GM18870 (cell line): ENCODE measurements at regions not wholly inside any gene's neighbourhood (a gene's known extent, or its start where the extent isn't known, plus 50 kb on each side); places are given as distances from the start of the nearest gene placed in this dataset.

Experiments used
- ATAC-seq: cut with Tn5 transposase; IDR thresholded peaks from one replicate; pipeline ENCODE4 v1.9.1; 2021; ENCODE audit warnings: moderate library complexity; ENCODE audit not compliant: unreplicated experiment

DNA sequence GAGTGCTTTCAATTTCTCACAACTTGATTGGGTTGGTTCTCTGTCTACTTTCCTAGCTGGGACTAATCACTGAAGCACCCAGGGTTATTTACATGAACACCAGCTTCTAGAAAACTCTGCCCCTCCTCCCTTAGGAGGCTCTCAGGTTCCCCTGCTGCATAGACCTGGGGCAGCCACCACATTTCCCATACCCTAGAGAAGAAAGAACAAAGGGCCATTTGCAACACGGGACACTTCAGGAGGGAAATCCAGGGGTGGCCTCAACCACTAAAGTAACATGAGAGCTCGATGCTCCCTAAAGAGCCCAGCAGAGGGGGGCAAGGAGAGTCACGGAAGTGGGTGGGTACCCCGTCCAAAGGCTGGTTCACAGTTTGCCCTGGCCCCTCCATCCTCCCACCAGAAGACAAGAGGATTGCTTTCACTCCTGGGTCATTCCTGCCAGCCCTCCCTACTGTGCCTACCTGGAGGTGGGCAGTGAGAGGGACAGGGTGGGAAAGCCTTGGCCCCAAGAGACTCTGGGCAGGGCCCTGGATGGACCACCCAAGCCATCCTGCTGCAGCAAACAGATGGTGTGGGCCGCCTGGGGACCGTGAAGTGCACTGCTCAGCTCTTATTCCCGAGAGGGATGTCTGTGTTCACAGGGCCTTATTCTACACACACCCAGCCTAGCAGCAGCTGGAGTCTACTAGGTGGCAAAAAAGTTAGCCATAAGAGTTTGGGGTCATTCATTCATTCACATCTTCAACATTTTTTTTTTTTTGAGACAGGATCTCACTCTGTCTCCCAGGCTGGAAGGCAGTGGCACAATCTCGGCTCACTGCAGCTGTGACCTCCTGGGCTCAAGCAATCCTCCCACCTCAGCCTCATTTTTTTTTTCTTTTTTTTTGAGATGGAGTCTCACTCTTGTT, 392.1 kb downstream of the SOX9 start:
- no peak for ATAC-seq

DNA sequence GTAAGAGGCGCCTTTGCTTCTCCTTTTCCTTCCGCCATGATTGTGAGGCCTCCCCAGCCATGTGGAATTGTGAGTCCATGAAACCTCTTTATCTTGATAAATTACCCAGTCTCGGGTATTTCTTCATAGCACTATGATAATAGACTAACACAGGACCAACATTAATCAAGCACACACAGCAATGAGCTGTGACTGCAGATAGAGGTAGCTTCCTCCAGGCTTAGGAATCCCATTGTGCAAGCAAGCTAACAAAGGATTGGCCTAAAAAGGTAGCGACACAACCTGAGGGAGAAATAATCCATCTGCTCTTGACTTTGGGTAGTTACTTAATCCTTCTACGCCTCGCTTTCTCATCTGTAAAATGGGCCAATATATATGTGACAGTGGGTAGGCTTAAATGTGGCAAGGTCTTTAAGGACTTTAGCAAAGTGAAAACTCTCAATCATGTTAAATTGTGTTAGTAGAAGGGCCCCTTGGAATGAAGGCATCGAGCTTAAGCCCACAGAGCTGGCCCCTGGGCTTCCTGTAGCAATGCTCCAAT, 393.6 kb downstream of the SOX9 start:
- no peak for ATAC-seq

GRCh38 chr17:72514891-72515290, 394.1 kb downstream of the SOX9 start:
- ATAC-seq = no peak

GRCh38 chr17:72515291-72516065, 394.7 kb downstream of the SOX9 start:
- no peak for ATAC-seq

- ATAC-seq = no peak
Observed at GRCh38 chr17:72516772-72517399, 396.1 kb downstream of the SOX9 start.

DNA sequence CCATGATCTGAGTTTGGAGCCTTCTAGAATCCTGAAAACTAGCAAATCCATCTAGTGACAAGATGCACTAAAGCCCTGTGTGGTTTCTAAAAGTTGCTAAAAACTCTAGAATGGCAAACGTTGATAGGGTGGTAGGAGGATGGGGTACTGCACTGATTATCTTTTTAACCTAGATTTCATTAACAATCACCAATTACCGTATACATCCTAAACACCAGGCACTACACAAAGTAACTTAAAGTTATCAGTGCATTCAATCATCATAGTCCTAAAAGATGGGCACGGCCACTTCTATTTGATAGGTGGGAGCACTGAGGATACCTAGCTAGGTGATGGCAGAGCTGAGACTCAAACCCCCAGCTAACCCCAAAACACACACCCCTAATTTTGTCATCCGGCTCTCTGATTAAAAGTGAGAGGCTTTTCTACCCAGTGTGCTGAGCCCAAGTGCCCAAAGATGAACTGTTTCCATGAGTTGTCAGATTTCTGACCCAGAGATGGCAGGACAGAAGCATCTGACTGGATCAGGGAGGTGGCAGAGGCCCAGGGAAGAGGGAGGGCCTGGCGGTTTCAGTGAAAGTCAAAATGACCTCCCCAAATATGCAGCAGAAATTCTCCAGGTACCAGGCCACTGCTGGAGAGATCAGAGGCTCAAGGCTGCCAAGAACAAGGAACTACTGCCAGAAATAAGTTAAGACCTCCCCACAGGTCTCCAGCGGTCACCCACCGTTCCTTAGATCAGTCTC, 396.8 kb downstream of the SOX9 start:
- ATAC-seq = no peak

DNA sequence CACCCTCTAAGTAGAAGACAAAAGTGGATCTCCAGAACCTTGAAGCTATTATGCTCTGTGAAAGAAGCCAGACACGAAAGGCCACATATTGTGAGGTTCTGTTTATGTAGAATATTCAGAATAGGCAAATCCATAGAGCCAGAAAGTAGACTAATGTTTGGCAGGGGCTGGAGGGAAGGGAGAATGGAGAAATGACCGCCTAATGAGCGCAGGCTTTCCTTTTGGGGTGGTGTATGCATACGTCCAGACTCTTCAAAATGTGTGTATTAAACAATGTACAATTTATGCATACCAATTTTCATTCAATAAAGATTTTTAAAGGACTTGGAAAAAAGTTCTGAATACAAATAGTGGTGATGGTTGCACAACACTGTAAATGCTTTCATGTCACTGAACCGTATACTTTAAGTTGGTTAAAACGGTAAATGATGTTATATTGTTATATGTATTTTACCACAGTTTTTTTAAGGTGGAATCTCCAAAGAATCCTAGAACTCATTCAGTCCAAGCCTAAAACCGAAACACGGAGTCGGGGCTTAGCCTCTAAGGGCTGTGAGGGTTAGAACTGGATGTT, 397.4 kb downstream of the SOX9 start:
- no peak for ATAC-seq

- no peak for ATAC-seq
Observed at GRCh38 chr17:72518753-72519597, 398.2 kb downstream of the SOX9 start.

GRCh38 chr17:72519598-72519936, 398.7 kb downstream of the SOX9 start:
- ATAC-seq = no peak

- ATAC-seq = no peak
Observed at GRCh38 chr17:72520665-72521303, 400.0 kb downstream of the SOX9 start.

DNA sequence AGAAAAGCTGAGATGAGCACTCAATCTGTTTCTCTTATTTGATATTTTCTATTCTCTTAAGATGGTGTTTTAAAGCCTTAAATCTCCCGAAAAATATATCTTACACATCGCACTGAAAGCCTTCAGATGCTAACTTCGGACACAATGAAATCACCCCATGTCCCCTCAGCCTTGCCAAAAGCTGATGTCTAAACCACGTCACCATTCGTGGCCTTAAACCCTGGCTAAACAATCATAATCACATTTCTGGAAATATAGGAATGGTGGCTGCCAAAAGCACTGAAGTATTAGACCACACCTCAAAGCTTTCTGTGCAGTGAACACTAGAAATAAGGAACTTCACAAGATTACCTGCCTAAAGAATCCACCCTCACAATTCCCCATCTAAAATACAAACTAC, 402.7 kb downstream of the SOX9 start:
- ATAC-seq = no peak

DNA sequence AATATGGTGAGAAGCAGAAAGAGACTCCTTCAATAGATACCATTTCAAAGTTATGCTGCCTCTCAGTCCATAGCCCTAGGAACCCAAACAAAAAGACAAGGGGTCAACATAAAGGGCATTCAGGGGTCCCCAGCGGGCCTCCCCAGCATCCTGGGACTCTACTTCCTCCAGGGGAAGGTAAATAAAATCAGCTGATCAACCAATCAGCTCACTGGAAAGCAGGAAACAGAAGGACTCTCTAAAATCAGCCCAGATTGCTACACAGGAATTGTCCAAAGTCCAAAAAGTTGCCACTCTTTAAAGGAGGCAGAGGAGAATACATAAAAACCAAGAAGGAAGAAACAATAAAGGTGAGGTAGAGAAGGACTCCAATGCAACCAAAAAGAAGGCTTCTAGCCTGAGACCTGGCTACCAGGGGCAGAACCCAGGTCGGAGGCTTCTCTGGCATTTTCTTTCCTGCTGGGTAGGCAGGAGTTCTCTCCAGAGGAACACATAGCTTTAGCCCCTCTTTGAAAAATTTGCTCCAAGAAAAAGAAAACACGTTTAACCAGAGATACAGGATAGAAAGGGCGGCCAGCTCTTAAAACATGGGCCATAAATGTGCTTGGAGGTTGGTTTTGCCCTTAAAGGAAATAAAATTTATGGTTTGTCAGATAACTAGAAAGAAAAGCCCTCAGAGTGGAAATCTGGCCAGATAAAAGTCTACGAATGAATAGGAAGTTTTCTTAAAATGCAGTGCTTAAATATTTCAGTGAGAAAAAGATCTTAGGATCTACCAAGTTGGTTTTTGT, 404.6 kb downstream of the SOX9 start:
- ATAC-seq = no peak

DNA sequence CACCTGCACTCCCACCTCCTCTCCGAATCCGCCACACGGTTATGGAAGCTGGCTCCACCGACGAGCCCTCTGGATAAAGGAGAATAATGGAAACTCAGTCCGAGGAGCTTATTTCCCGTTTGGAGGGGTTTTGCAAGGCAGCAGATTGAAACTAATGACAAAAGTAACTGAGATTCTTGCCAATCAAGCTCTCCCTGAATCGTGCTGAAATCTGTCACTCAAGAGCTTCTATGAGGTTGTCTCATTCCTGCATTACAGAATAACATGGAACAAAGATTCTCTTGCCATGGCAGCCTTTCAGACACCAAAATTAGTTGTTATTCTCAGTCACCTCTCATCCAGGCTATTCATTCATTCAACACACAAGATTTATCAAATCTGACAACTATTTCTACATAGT, 405.9 kb downstream of the SOX9 start:
- no peak for ATAC-seq

DNA sequence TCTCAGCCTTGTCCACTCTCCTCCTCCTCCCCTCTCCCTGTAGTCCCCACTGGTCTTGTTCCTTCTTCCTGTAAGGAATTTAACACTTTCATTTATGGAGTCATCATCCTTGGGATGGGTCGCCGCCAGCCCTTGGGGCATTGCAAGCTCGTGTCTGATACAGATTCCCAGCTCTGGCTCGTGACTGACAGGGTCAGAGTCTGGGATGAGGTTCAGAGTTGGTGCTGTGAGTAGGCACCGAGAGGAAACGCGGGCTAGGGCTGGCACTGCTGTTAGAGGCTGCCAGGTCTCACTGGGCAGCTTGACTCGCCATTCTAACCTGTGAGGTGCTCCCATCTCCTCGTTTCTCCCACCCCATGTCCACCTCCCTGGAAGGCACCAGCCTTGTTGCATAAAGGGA, 407.0 kb downstream of the SOX9 start:
- ATAC-seq = no peak

GRCh38 chr17:72528683-72529082, 407.9 kb downstream of the SOX9 start:
- no peak for ATAC-seq

DNA sequence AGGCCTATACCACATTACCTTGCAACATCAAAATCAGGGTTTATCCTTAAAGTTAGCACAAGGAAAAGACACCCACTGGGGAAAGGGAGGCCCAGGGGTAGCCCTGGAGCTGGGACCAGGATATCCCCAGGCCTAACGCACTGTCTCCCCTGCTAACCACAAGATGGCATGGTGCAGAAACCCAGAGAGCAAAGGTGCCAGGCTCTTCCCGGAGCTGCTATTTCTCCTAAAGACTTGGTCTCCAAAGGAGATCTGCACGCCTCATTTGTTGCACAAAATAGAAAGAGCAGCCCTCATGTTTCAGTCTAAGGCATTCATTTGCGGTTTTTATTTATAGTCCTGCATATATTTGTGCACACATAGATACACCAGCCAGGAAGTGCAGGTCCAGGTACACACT, 408.6 kb downstream of the SOX9 start:
- no peak for ATAC-seq

- no peak for ATAC-seq
Observed at GRCh38 chr17:72530454-72530853, 409.6 kb downstream of the SOX9 start.

- ATAC-seq = no peak
Observed at GRCh38 chr17:72531729-72532128, 410.9 kb downstream of the SOX9 start.
